ENCODE measurements at regions not wholly inside any gene's neighbourhood (a gene's known extent, or its start where the extent isn't known, plus 50 kb on each side); places are given as distances from the start of the nearest gene placed in this dataset.

- FAIRE-seq, result no peak
- Histone ChIP-seq H3K4me1 (ENCODE audit: control insufficient read depth in 2 of 3, insufficient read depth in 2 of 3, low read depth in 1 of 3, low read length in 3 of 3) (no peaks in the 10 kb centered on the region), H3K9ac (ENCODE audit: low read length in 3 of 3) (no peak overlapping the region), H3K27me3 (ENCODE audit: control insufficient read depth, insufficient read depth, low read length) (no peaks in the 10 kb centered on the region), H3K27ac (ENCODE audit: low read depth in 2 of 2, low read length in 2 of 2) (no peak overlapping the region), H3K36me3 (ENCODE audit: control insufficient read depth in 2 of 3, insufficient read depth in 3 of 3, low read length in 3 of 3) (no peaks in the 10 kb centered on the region), H3K9me3 (ENCODE audit: control insufficient read depth in 2 of 3, insufficient read depth in 1 of 3, low read length in 3 of 3) (no peaks in the 10 kb centered on the region), H3K4me3 (ENCODE audit: low read length in 3 of 3) (no peak overlapping the region)
- TF ChIP-seq CTCF (IDR thresholded peaks at IDR 0.05; ENCODE audit: borderline replicate concordance, extremely low read depth, insufficient read depth), result no peak
- intact Hi-C loops (cut with DNase I), result no loop called here
- no peak for DNase-seq
These were observed 486.0 kb downstream of the MAFB start for GRCh38 chr20:40203032-40203431.

DNA sequence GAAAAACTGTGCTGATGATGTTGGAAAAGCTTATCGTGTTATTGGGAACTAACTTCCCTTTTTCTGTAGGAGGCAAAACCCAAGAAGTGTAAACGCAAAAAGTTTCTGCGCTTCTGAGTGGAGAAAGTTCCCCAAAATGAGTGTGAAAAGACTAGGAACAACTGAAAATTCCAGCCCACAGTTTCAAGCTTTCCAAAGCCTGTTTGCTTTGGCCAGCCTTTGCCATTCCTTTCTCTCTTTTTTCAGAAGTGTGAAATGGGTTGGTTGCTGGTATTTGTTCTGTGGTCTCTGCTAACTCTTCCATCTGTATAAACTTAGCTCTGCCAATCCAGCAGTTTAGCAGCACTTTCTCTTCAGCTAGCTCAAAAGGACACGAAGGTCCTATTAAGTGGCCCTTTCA is 491.3 kb downstream of the MAFB start:
- Histone ChIP-seq H3K9ac (ENCODE audit: low read length in 3 of 3) (no peak overlapping the region), H3K36me3 (ENCODE audit: control insufficient read depth in 2 of 3, insufficient read depth in 3 of 3, low read length in 3 of 3) (no peaks in the 10 kb centered on the region), H3K4me1 (ENCODE audit: control insufficient read depth in 2 of 3, insufficient read depth in 2 of 3, low read depth in 1 of 3, low read length in 3 of 3) (no peaks in the 10 kb centered on the region), H3K4me3 (ENCODE audit: low read length in 3 of 3) (no peak overlapping the region), H3K27me3 (ENCODE audit: control insufficient read depth, insufficient read depth, low read length) (no peaks in the 10 kb centered on the region), H3K27ac (ENCODE audit: low read depth in 2 of 2, low read length in 2 of 2) (no peak overlapping the region), H3K9me3 (ENCODE audit: control insufficient read depth in 2 of 3, insufficient read depth in 1 of 3, low read length in 3 of 3) (no peaks in the 10 kb centered on the region)
- no peak for FAIRE-seq
- TF ChIP-seq CTCF (IDR thresholded peaks at IDR 0.05; ENCODE audit: borderline replicate concordance, extremely low read depth, insufficient read depth), result no peak
- peak in 2 of 5 donors; percentile 35 to 82 for DNase-seq
- intact Hi-C loops (cut with DNase I), result no loop called here

DNA sequence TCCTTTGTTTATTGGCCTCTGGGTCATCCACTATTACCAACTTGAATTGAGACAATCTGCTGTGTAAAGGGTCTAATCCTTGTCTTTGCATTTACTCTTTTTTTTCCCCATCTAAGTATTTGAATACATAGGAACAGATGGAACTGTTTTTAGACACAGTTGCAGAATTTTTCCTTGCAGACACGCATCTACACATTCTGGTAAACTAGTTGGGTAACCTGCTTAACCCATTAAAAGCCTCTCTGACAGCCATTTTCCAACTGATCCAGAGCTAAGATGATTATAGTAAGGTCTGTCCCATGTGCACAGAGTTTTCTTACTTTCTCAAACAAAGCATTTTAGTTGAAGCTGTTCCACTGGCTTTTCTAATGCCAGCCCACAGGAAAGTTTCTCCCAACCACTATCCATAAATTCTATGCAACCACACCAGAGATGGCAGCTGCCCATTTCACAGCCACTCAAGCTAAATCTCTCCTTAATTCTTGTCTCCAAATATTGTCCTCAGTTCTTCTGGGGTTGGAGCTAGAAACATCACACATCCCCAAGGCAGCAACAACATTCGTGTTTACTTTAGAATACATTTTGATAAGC is 492.1 kb downstream of the MAFB start:
- no peak for TF ChIP-seq CTCF (IDR thresholded peaks at IDR 0.05; ENCODE audit: borderline replicate concordance, extremely low read depth, insufficient read depth)
- no peaks in the 10 kb centered on the region for H3K27me3 ChIP-seq (ENCODE audit: control insufficient read depth, insufficient read depth, low read length)
- H3K36me3 ChIP-seq (ENCODE audit: control insufficient read depth in 2 of 3, insufficient read depth in 3 of 3, low read length in 3 of 3), result no peaks in the 10 kb centered on the region
- H3K9ac ChIP-seq (ENCODE audit: low read length in 3 of 3), result no peak overlapping the region
- no peaks in the 10 kb centered on the region for H3K9me3 ChIP-seq (ENCODE audit: control insufficient read depth in 2 of 3, insufficient read depth in 1 of 3, low read length in 3 of 3)
- FAIRE-seq, result no peak
- H3K4me3 ChIP-seq (ENCODE audit: low read length in 3 of 3), result no peak overlapping the region
- no peak overlapping the region for H3K27ac ChIP-seq (ENCODE audit: low read depth in 2 of 2, low read length in 2 of 2)
- intact Hi-C loops (cut with DNase I), result no loop called here
- no peaks in the 10 kb centered on the region for H3K4me1 ChIP-seq (ENCODE audit: control insufficient read depth in 2 of 3, insufficient read depth in 2 of 3, low read depth in 1 of 3, low read length in 3 of 3)
- no peak for DNase-seq

- H3K27ac ChIP-seq (ENCODE audit: low read depth in 2 of 2, low read length in 2 of 2), result no peak overlapping the region
- FAIRE-seq, result no peak
- intact Hi-C loops (cut with DNase I), result no loop called here
These were observed 493.3 kb downstream of the MAFB start for GRCh38 chr20:40195742-40196141.

More at GRCh38 chr20:40195742-40196141, 493.3 kb downstream of the MAFB start:
- Histone ChIP-seq H3K27me3 (ENCODE audit: control insufficient read depth, insufficient read depth, low read length) (no peaks in the 10 kb centered on the region), H3K9me3 (ENCODE audit: control insufficient read depth in 2 of 3, insufficient read depth in 1 of 3, low read length in 3 of 3) (no peaks in the 10 kb centered on the region), H3K4me1 (ENCODE audit: control insufficient read depth in 2 of 3, insufficient read depth in 2 of 3, low read depth in 1 of 3, low read length in 3 of 3) (no peaks in the 10 kb centered on the region), H3K4me3 (ENCODE audit: low read length in 3 of 3) (no peak overlapping the region), H3K36me3 (ENCODE audit: control insufficient read depth in 2 of 3, insufficient read depth in 3 of 3, low read length in 3 of 3) (no peaks in the 10 kb centered on the region), H3K9ac (ENCODE audit: low read length in 3 of 3) (no peak overlapping the region)
- peak in 1 of 5 donors; percentile 25 for DNase-seq
- no peak for TF ChIP-seq CTCF (IDR thresholded peaks at IDR 0.05; ENCODE audit: borderline replicate concordance, extremely low read depth, insufficient read depth)

Measured in kidney (tissue), 13 donors.